ENCODE measurements at regions not wholly inside any gene's neighbourhood (a gene's known extent, or its start where the extent isn't known, plus 50 kb on each side); places are given as distances from the start of the nearest gene placed in this dataset.

GRCh38 chr1:201678264-201679101 is 139.6 kb downstream of the NAV1 start:
- TF ChIP-seq CTCF (conservative IDR thresholded peaks at IDR 0.05) (no peak), ZFX (IDR thresholded peaks at IDR 0.05) (no peak)

Measured in C4-2B (cell line).